HL-60 (cell line): ENCODE measurements at regions not wholly inside any gene's neighbourhood (a gene's known extent, or its start where the extent isn't known, plus 50 kb on each side); places are given as distances from the start of the nearest gene placed in this dataset.
"Not testable (repeated sequence)": the region's sequence is repeated elsewhere in the genome, so short reads cannot be mapped to it uniquely, and the experiment has no call there.

Source experiments
- DNase-seq, 2 experiments: peaks; one replicate each; pipeline ENCODE4 v3.0.0-alpha.2; 2010 to 2020; ENCODE audit warnings: low read depth in 1 of 2, low spot score in 1 of 2
- H3K27ac ChIP-seq: fragments of 250-450 bp; sonication (Bioruptor Pico); replicated peaks from 2 replicates; pipeline ENCODE4 v1.5.1; 2020; ENCODE audit warnings: mild to moderate bottlenecking, moderate library complexity
- H3K27me3 ChIP-seq: fragments of 250-450 bp; sonication (Bioruptor Pico); 2 replicates; pipeline ENCODE4 v1.5.1; 2021; ENCODE audit warnings: mild to moderate bottlenecking, moderate library complexity; ENCODE audit not compliant: insufficient read depth, poor library complexity, severe bottlenecking
- H3K4me3 ChIP-seq: replicated peaks from 2 replicates; pipeline ENCODE4 v1.5.1; 2011; ENCODE audit warnings: mild to moderate bottlenecking, control low read depth, low read length; ENCODE audit not compliant: insufficient read depth
- CTCF ChIP-seq: IDR thresholded peaks from one replicate; pipeline ENCODE4 v1.5.1; 2011; ENCODE audit warnings: low read length, control low read depth, inconsistent platforms; ENCODE audit not compliant: insufficient read depth
- GABPA ChIP-seq: IDR thresholded peaks from 2 replicates; pipeline ENCODE4 v1.6.1; 2012; ENCODE audit warnings: low read depth
- POLR2AphosphoS5 ChIP-seq: IDR thresholded peaks from 2 replicates; pipeline ENCODE4 v1.6.1; 2012; ENCODE audit warnings: low read depth
- REST ChIP-seq: IDR thresholded peaks from 2 replicates; pipeline ENCODE4 v1.6.1; 2012; ENCODE audit warnings: low read depth; ENCODE audit not compliant: insufficient replicate concordance
- SPI1 ChIP-seq: IDR thresholded peaks from 2 replicates; pipeline ENCODE4 v1.6.1; 2012; ENCODE audit warnings: low read depth, mild to moderate bottlenecking, borderline replicate concordance

- Histone ChIP-seq H3K27ac (no peak overlapping the region), H3K27me3 (no peaks in the 10 kb centered on the region), H3K4me3 (no peak overlapping the region)
- no peak for DNase-seq
- TF ChIP-seq POLR2AphosphoS5 (no peak), REST (no peak), GABPA (no peak), CTCF (no peak), SPI1 (no peak)
Measured at GRCh38 chr12:83434600-83434999, 747.9 kb downstream of the TMTC2 start.

GRCh38 chr12:83432176-83432719, 745.5 kb downstream of the TMTC2 start:
- H3K4me3 ChIP-seq: no peak overlapping the region
- TF ChIP-seq REST (no peak), SPI1 (no peak), GABPA (no peak), CTCF (no peak), POLR2AphosphoS5 (no peak)
- no peak for DNase-seq
- H3K27me3 ChIP-seq: no peaks in the 10 kb centered on the region
- H3K27ac ChIP-seq: no peak overlapping the region

GRCh38 chr12:83427586-83428136, 741.0 kb downstream of the TMTC2 start:
- not testable (repeated sequence) for H3K27me3 ChIP-seq, H3K27ac ChIP-seq, H3K4me3 ChIP-seq, DNase-seq

- no peak for DNase-seq
- TF ChIP-seq POLR2AphosphoS5 (no peak), GABPA (no peak), REST (no peak), SPI1 (no peak), CTCF (no peak)
- Histone ChIP-seq H3K4me3 (no peak overlapping the region), H3K27me3 (no peaks in the 10 kb centered on the region), H3K27ac (no peak overlapping the region)
Measured at GRCh38 chr12:83414981-83415380, 728.3 kb downstream of the TMTC2 start.
